CD8-positive, alpha-beta memory T cell (primary cell): ENCODE measurements at regions not wholly inside any gene's neighbourhood (a gene's known extent, or its start where the extent isn't known, plus 50 kb on each side); places are given as distances from the start of the nearest gene placed in this dataset.
"Not testable (repeated sequence)": the region's sequence is repeated elsewhere in the genome, so short reads cannot be mapped to it uniquely, and the experiment has no call there.

ENCODE experiments used
- CTCF ChIA-PET: fragments of 350-600 bp; sonication (Branson Sonifier 250); formaldehyde crosslinking; loops from one replicate; lab custom pipeline; 2021; ENCODE audit warnings: antibody characterized with exemption; lab: Charles Lee
- POLR2A ChIA-PET: fragments of 350-600 bp; sonication (Branson Sonifier 250); formaldehyde crosslinking; loops from one replicate; lab custom pipeline; 2021; ENCODE audit warnings: antibody characterized with exemption; lab: Charles Lee
- DNase-seq, 5 donors: peaks; one replicate each; pipeline versions ENCODE4 v3.0.0 to v3.0.0-alpha.2; 2020 to 2022; ENCODE audit warnings: mixed read lengths in 1 of 5
- H3K27ac ChIP-seq: one replicate; pipeline ENCODE4 v1.7.0; 2013; ENCODE audit warnings: low read depth, mild to moderate bottlenecking, low read length, moderate library complexity
- H3K27me3 ChIP-seq: 2 replicates; pipeline ENCODE4 v1.7.0; 2013; ENCODE audit warnings: low read length, mild to moderate bottlenecking; ENCODE audit not compliant: insufficient read depth, poor library complexity, severe bottlenecking
- H3K36me3 ChIP-seq: 2 replicates; pipeline ENCODE4 v1.7.0; 2013; ENCODE audit warnings: mild to moderate bottlenecking, low read length, moderate library complexity; ENCODE audit not compliant: insufficient read depth
- H3K4me1 ChIP-seq: 2 replicates; pipeline ENCODE4 v1.7.0; 2013; ENCODE audit warnings: mild to moderate bottlenecking, low read length, moderate library complexity; ENCODE audit not compliant: insufficient read depth
- H3K4me3 ChIP-seq: 2 replicates; pipeline ENCODE4 v1.7.0; 2013; ENCODE audit warnings: mild to moderate bottlenecking, low read length
- H3K9me3 ChIP-seq: 2 replicates; pipeline ENCODE4 v1.7.0; 2013; ENCODE audit warnings: mild to moderate bottlenecking, low read length
- H3K27ac Mint-ChIP-seq, 8 donors: one replicate each; pipeline ENCODE4 v1.8.0; 2020 to 2021; ENCODE audit warnings: mixed read lengths in 8 of 8, mild to moderate bottlenecking in 6 of 8, inconsistent platforms in 3 of 8, moderate library complexity in 3 of 8
- H3K27me3 Mint-ChIP-seq, 2 donors: one replicate each; pipeline ENCODE4 v1.8.0; 2020 to 2021; ENCODE audit warnings: mixed read lengths in 2 of 2, mild to moderate bottlenecking in 1 of 2, moderate library complexity in 1 of 2
- H3K36me3 Mint-ChIP-seq, 3 donors: one replicate each; pipeline ENCODE4 v1.8.0; 2020 to 2021; ENCODE audit warnings: mixed read lengths in 3 of 3, inconsistent platforms in 1 of 3, mild to moderate bottlenecking in 1 of 3
- H3K4me1 Mint-ChIP-seq, 3 donors: one replicate each; pipeline ENCODE4 v1.8.0; 2020 to 2021; ENCODE audit warnings: mixed read lengths in 3 of 3, inconsistent platforms in 1 of 3, mild to moderate bottlenecking in 1 of 3
- H3K4me3 Mint-ChIP-seq, 7 donors: one replicate each; pipeline ENCODE4 v1.8.0; 2020 to 2021; ENCODE audit warnings: mixed read lengths in 7 of 7, mild to moderate bottlenecking in 6 of 7, moderate library complexity in 4 of 7, inconsistent platforms in 2 of 7
- H3K9me3 Mint-ChIP-seq, 5 donors: one replicate each; pipeline ENCODE4 v1.8.0; 2020 to 2022; ENCODE audit warnings: mixed read lengths in 5 of 5, mild to moderate bottlenecking in 3 of 5, moderate library complexity in 2 of 5, inconsistent platforms in 1 of 5

GRCh38 chr6:27043244-27043643, 204.3 kb upstream of the PRSS16 start:
- Mint-ChIP-seq H3K27me3 (peaks cover 20 to 57% of the 10 kb centered on the region in 2 donors), H3K4me3 (no peak overlapping the region), H3K36me3 (no peaks in the 10 kb centered on the region), H3K4me1 (no peaks in the 10 kb centered on the region), H3K27ac (no peak overlapping the region), H3K9me3 (no peaks in the 10 kb centered on the region)
- POLR2A ChIA-PET = no interaction called here
- Histone ChIP-seq H3K4me1 (no peaks in the 10 kb centered on the region), H3K27me3 (no peaks in the 10 kb centered on the region), H3K4me3 (no peak overlapping the region), H3K27ac (no peak overlapping the region), H3K9me3 (no peaks in the 10 kb centered on the region), H3K36me3 (no peaks in the 10 kb centered on the region)
- DNase-seq = no peak
- CTCF ChIA-PET = no interaction called here

- H3K27me3 ChIP-seq, CTCF ChIA-PET, H3K4me1 Mint-ChIP-seq, H3K36me3 Mint-ChIP-seq, DNase-seq, H3K9me3 ChIP-seq, H3K4me1 ChIP-seq, POLR2A ChIA-PET, H3K36me3 ChIP-seq, H3K4me3 ChIP-seq, H3K4me3 Mint-ChIP-seq, H3K27ac Mint-ChIP-seq, H3K27ac ChIP-seq, H3K9me3 Mint-ChIP-seq: not testable (repeated sequence)
- H3K27me3 Mint-ChIP-seq = peaks cover 15 to 55% of the 10 kb centered on the region in 2 donors
Measured at GRCh38 chr6:27045131-27045530, 202.4 kb upstream of the PRSS16 start.

- H3K36me3 ChIP-seq, H3K4me1 Mint-ChIP-seq, H3K9me3 ChIP-seq, H3K27ac Mint-ChIP-seq, H3K4me3 ChIP-seq, H3K27me3 ChIP-seq, H3K9me3 Mint-ChIP-seq, H3K27ac ChIP-seq, CTCF ChIA-PET, H3K4me3 Mint-ChIP-seq, POLR2A ChIA-PET, H3K4me1 ChIP-seq, DNase-seq, H3K36me3 Mint-ChIP-seq: not testable (repeated sequence)
- peaks cover 9 to 46% of the 10 kb centered on the region in 2 donors for H3K27me3 Mint-ChIP-seq
Measured at GRCh38 chr6:27047725-27048124, 199.8 kb upstream of the PRSS16 start.

- no peaks in the 10 kb centered on the region for H3K9me3 Mint-ChIP-seq
- H3K4me1 Mint-ChIP-seq = no peaks in the 10 kb centered on the region
- Histone ChIP-seq H3K9me3 (no peaks in the 10 kb centered on the region), H3K4me1 (no peaks in the 10 kb centered on the region), H3K36me3 (no peaks in the 10 kb centered on the region), H3K27ac (no peak overlapping the region), H3K4me3 (no peak overlapping the region), H3K27me3 (no peaks in the 10 kb centered on the region)
- peaks cover 7 to 38% of the 10 kb centered on the region in 2 donors for H3K27me3 Mint-ChIP-seq
- H3K27ac Mint-ChIP-seq = peak overlapping the region in 1 of 8 donors; percentile 50
- CTCF ChIA-PET = interaction anchor here (1.2 kb wide), 1 partner anchor 9 kb away, joined by 5 read pairs; no protein-coding TSS in a partner anchor
- POLR2A ChIA-PET = no interaction called here
- DNase-seq = no peak
- H3K4me3 Mint-ChIP-seq = no peak overlapping the region
- no peaks in the 10 kb centered on the region for H3K36me3 Mint-ChIP-seq
Measured at GRCh38 chr6:27049863-27050781, 197.4 kb upstream of the PRSS16 start.

- H3K27me3 ChIP-seq, H3K4me1 ChIP-seq, H3K4me1 Mint-ChIP-seq, CTCF ChIA-PET, H3K27ac ChIP-seq, DNase-seq, H3K9me3 ChIP-seq, H3K36me3 Mint-ChIP-seq, H3K27ac Mint-ChIP-seq, H3K4me3 Mint-ChIP-seq, POLR2A ChIA-PET, H3K4me3 ChIP-seq, H3K9me3 Mint-ChIP-seq, H3K36me3 ChIP-seq: not testable (repeated sequence)
- H3K27me3 Mint-ChIP-seq = peaks cover 7 to 46% of the 10 kb centered on the region in 2 donors
Measured at GRCh38 chr6:27052082-27052730, 195.3 kb upstream of the PRSS16 start.

- no peaks in the 10 kb centered on the region for H3K4me1 Mint-ChIP-seq
- no peak overlapping the region for H3K4me3 ChIP-seq
- no peaks in the 10 kb centered on the region for H3K9me3 Mint-ChIP-seq
- ChIA-PET CTCF (no interaction called here), POLR2A (no interaction called here)
- H3K36me3 Mint-ChIP-seq = peaks cover 0 to 2% (median 0%) of the 10 kb centered on the region in 3 donors
- no peaks in the 10 kb centered on the region for H3K27me3 ChIP-seq
- no peaks in the 10 kb centered on the region for H3K4me1 ChIP-seq
- H3K36me3 ChIP-seq = no peaks in the 10 kb centered on the region
- no peak for DNase-seq
- no peak overlapping the region for H3K27ac ChIP-seq
- no peaks in the 10 kb centered on the region for H3K9me3 ChIP-seq
- peaks cover 5 to 42% of the 10 kb centered on the region in 2 donors for H3K27me3 Mint-ChIP-seq
- no peak overlapping the region for H3K4me3 Mint-ChIP-seq
- no peak overlapping the region for H3K27ac Mint-ChIP-seq
Measured at GRCh38 chr6:27052731-27053082, 194.8 kb upstream of the PRSS16 start.

GRCh38 chr6:27053738-27054137, 193.8 kb upstream of the PRSS16 start:
- peaks cover 3 to 40% of the 10 kb centered on the region in 2 donors for H3K27me3 Mint-ChIP-seq
- Histone ChIP-seq H3K4me1 (no peaks in the 10 kb centered on the region), H3K36me3 (no peaks in the 10 kb centered on the region), H3K4me3 (no peak overlapping the region), H3K9me3 (no peaks in the 10 kb centered on the region), H3K27ac (no peak overlapping the region), H3K27me3 (no peaks in the 10 kb centered on the region)
- peaks cover 0 to 2% (median 0%) of the 10 kb centered on the region in 3 donors for H3K36me3 Mint-ChIP-seq
- CTCF ChIA-PET = interaction anchor here (0.7 kb wide), 1 partner anchor 744 kb away, joined by 3 read pairs; no protein-coding TSS in a partner anchor
- no peaks in the 10 kb centered on the region for H3K9me3 Mint-ChIP-seq
- H3K4me1 Mint-ChIP-seq = no peaks in the 10 kb centered on the region
- DNase-seq = no peak
- H3K27ac Mint-ChIP-seq = no peak overlapping the region
- no peak overlapping the region for H3K4me3 Mint-ChIP-seq
- POLR2A ChIA-PET = no interaction called here

GRCh38 chr6:27056615-27057014, 190.9 kb upstream of the PRSS16 start:
- no peaks in the 10 kb centered on the region for H3K9me3 ChIP-seq
- H3K27ac ChIP-seq = no peak overlapping the region
- POLR2A ChIA-PET = no interaction called here
- Mint-ChIP-seq H3K9me3 (no peaks in the 10 kb centered on the region), H3K4me3 (no peak overlapping the region), H3K4me1 (no peaks in the 10 kb centered on the region), H3K27me3 (peaks cover 2 to 31% of the 10 kb centered on the region in 2 donors), H3K27ac (no peak overlapping the region), H3K36me3 (peaks cover 0 to 2% (median 0%) of the 10 kb centered on the region in 3 donors)
- H3K36me3 ChIP-seq = no peaks in the 10 kb centered on the region
- no peak for DNase-seq
- CTCF ChIA-PET = no interaction called here
- no peaks in the 10 kb centered on the region for H3K4me1 ChIP-seq
- H3K4me3 ChIP-seq = no peak overlapping the region
- H3K27me3 ChIP-seq = no peaks in the 10 kb centered on the region
